GM23248 (cell line): ENCODE measurements at regions not wholly inside any gene's neighbourhood (a gene's known extent, or its start where the extent isn't known, plus 50 kb on each side); places are given as distances from the start of the nearest gene placed in this dataset.

Experiments used
- DNase-seq: peaks from one replicate; pipeline ENCODE4 v3.0.0-alpha.2; 2015
- H2AFZ ChIP-seq: fragments of 200-600 bp; sonication (generic); 2 replicates; pipeline ENCODE4 v1.6.1; 2016; ENCODE audit warnings: antibody characterized with exemption
- H3F3A ChIP-seq: fragments of 200-600 bp; sonication (generic); 2 replicates; pipeline ENCODE4 v1.6.1; 2016; ENCODE audit warnings: mild to moderate bottlenecking, antibody characterized with exemption, mixed run types; ENCODE audit not compliant: insufficient read depth
- H3K27ac ChIP-seq: fragments of 200-600 bp; sonication (generic); 2 replicates; pipeline ENCODE4 v1.5.1; 2016; ENCODE audit warnings: mild to moderate bottlenecking
- H3K27me3 ChIP-seq: fragments of 200-600 bp; sonication (generic); replicated peaks from 2 replicates; pipeline ENCODE4 v1.6.1; 2016; ENCODE audit warnings: mild to moderate bottlenecking; ENCODE audit not compliant: insufficient read depth
- H3K36me3 ChIP-seq: fragments of 200-600 bp; sonication (generic); 2 replicates; pipeline ENCODE4 v1.6.1; 2016; ENCODE audit warnings: low read depth, mild to moderate bottlenecking
- H3K4me1 ChIP-seq: fragments of 200-600 bp; sonication (generic); 2 replicates; pipeline ENCODE4 v1.6.1; 2016; ENCODE audit warnings: mild to moderate bottlenecking; ENCODE audit not compliant: insufficient read depth
- H3K4me2 ChIP-seq: fragments of 200-600 bp; sonication (generic); one replicate; pipeline ENCODE4 v1.6.1; 2016; ENCODE audit warnings: mild to moderate bottlenecking; ENCODE audit not compliant: unreplicated experiment
- H3K4me3 ChIP-seq: fragments of 200-600 bp; sonication (generic); 2 replicates; pipeline ENCODE4 v1.5.1; 2016; ENCODE audit warnings: mild to moderate bottlenecking
- H3K79me2 ChIP-seq: fragments of 200-600 bp; sonication (generic); 2 replicates; pipeline ENCODE4 v1.6.1; 2016; ENCODE audit warnings: mild to moderate bottlenecking; ENCODE audit not compliant: insufficient read depth
- H3K9ac ChIP-seq: fragments of 200-600 bp; sonication (generic); 2 replicates; pipeline ENCODE4 v1.6.1; 2016; ENCODE audit warnings: mild to moderate bottlenecking
- H3K9me2 ChIP-seq: fragments of 200-600 bp; sonication (generic); 2 replicates; pipeline ENCODE4 v1.6.1; 2016; ENCODE audit warnings: mixed run types, mild to moderate bottlenecking, moderate library complexity; ENCODE audit not compliant: insufficient read depth
- H3K9me3 ChIP-seq: fragments of 200-600 bp; sonication (generic); one replicate; pipeline ENCODE4 v1.6.1; 2017; ENCODE audit warnings: low read depth
- H4K20me1 ChIP-seq: fragments of 200-600 bp; sonication (generic); 2 replicates; pipeline ENCODE4 v1.6.0; 2016; ENCODE audit not compliant: insufficient read depth
- EZH2 ChIP-seq: fragments of 200-600 bp; sonication (generic); IDR thresholded peaks from 2 replicates; pipeline ENCODE4 v1.6.1; 2018; ENCODE audit warnings: antibody characterized with exemption, mild to moderate bottlenecking; ENCODE audit not compliant: insufficient read depth, poor library complexity, severe bottlenecking
- EZH2phosphoT487 ChIP-seq: fragments of 200-600 bp; sonication (generic); IDR thresholded peaks from 2 replicates; pipeline ENCODE4 v1.6.1; 2018; ENCODE audit warnings: antibody characterized with exemption, moderate library complexity, mild to moderate bottlenecking, low read depth; ENCODE audit not compliant: insufficient read depth
- WGBS, 2 experiments: methylation state at CpG; one replicate each; pipeline ENCODE4 v1.1.6; 2015 to 2017; ENCODE audit warnings: low lambda C conversion rate in 2 of 2, low coverage in 1 of 2; ENCODE audit errors: missing lambda C conversion rate in 2 of 2; 5-methylcytosine and 5-hydroxymethylcytosine counted together
- in situ Hi-C: fragments of 300-500 bp; cut with MboI; formaldehyde crosslinking; loops from 2 replicates; pipeline ENCODE4 v1.15.0; 2020

GRCh38 chr9:18109675-18110074 lies 364.3 kb upstream of the ADAMTSL1 start:
- peaks cover 4% of the 10 kb centered on the region; the same call in 1 of the 2 replicates for H3K27me3 ChIP-seq
- H3K9ac ChIP-seq, result no peak overlapping the region
- H3F3A ChIP-seq, result no peaks in the 10 kb centered on the region
- 12 to 18% methylated on average over 4 of the region's 4 CpGs for WGBS, 2 experiments
- no peaks in the 10 kb centered on the region for H3K9me3 ChIP-seq
- no peak overlapping the region for H3K4me3 ChIP-seq
- no peaks in the 10 kb centered on the region for H3K79me2 ChIP-seq
- TF ChIP-seq EZH2, result no peak
- no peak for TF ChIP-seq EZH2phosphoT487
- H4K20me1 ChIP-seq, result no peaks in the 10 kb centered on the region
- H3K27ac ChIP-seq, result no peak overlapping the region
- H2AFZ ChIP-seq, result no peak overlapping the region
- DNase-seq, result no peak
- H3K36me3 ChIP-seq, result no peaks in the 10 kb centered on the region
- in situ Hi-C loops, result loop anchor here (10.0 kb wide), 1 partner anchor 65 kb away; no protein-coding TSS in a partner anchor
- no peaks in the 10 kb centered on the region for H3K4me1 ChIP-seq
- H3K9me2 ChIP-seq, result no peaks in the 10 kb centered on the region
- no peak overlapping the region for H3K4me2 ChIP-seq

- H3K79me2 ChIP-seq, result no peaks in the 10 kb centered on the region
These were observed 362.8 kb upstream of the ADAMTSL1 start for GRCh38 chr9:18111146-18111545.

DNA sequence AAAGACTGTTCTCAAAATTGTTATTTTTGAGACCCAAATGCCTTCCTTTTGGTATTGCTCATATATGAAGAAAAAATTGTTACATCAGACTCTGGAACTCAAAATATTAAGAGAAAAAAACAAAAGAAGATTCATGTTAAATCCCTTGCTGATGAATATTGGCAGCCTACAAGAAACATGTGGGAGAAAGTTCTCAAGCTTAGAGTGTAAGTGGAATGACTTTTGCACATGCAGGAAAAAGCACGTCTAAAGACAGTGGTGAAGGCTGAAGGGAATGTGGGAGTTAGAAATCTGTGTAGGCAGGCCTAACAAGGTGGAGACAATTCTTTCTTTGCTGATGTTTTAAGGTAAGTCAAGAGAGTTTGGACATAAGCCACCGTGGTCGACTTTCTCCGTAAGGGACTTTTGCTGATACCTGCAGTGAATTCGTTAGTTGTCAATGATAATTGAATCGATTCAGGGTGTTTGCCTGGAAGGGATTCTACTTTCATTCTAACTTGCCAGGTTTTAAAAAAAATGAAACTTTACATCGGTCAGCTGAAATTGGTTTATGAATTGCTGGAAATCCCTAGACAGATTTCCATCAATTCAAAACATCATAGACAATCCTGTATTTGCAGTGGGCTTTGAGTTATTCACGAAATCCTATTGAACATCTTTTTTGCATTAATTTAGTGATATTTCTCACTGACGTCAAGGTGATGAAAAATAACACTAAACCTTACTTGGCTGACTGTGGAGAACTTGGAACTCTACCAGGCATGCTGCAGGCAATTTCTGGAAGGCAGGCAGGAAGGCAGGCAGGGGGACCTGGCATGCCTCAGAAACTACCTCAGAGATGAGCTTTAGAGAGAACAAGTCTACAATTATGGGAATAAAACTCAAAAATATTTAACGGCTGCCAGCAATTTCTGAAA lies 359.1 kb upstream of the ADAMTSL1 start:
- Histone ChIP-seq H3K4me1 (no peaks in the 10 kb centered on the region), H3K9me2 (no peaks in the 10 kb centered on the region), H3K4me3 (no peak overlapping the region), H3K4me2 (no peak overlapping the region), H3K27ac (no peak overlapping the region), H3F3A (no peaks in the 10 kb centered on the region), H3K27me3 (peaks cover 5% of the 10 kb centered on the region; the same call in 1 of the 2 replicates), H2AFZ (no peak overlapping the region), H4K20me1 (no peaks in the 10 kb centered on the region), H3K9ac (no peak overlapping the region), H3K79me2 (no peaks in the 10 kb centered on the region), H3K36me3 (no peaks in the 10 kb centered on the region), H3K9me3 (no peaks in the 10 kb centered on the region)
- DNase-seq, result peak; percentile 4
- 16 to 20% methylated on average over 10 of the region's 10 CpGs for WGBS, 2 experiments
- TF ChIP-seq EZH2phosphoT487 (no peak), EZH2 (no peak)
- in situ Hi-C loops, result no loop called here

More at GRCh38 chr9:18111146-18111545, 362.8 kb upstream of the ADAMTSL1 start:
- no peak overlapping the region for H3K27ac ChIP-seq
- H3F3A ChIP-seq, result no peaks in the 10 kb centered on the region
- H3K9me2 ChIP-seq, result no peaks in the 10 kb centered on the region
- no peaks in the 10 kb centered on the region for H3K36me3 ChIP-seq
- no peaks in the 10 kb centered on the region for H3K4me1 ChIP-seq
- TF ChIP-seq EZH2, result no peak
- no peak for TF ChIP-seq EZH2phosphoT487
- no peaks in the 10 kb centered on the region for H4K20me1 ChIP-seq
- peaks cover 4% of the 10 kb centered on the region; the same call in 1 of the 2 replicates for H3K27me3 ChIP-seq
- H3K9me3 ChIP-seq, result no peaks in the 10 kb centered on the region
- no peak overlapping the region for H2AFZ ChIP-seq
- no peak overlapping the region for H3K4me2 ChIP-seq
- no peak for DNase-seq
- in situ Hi-C loops, result no loop called here
- no peak overlapping the region for H3K9ac ChIP-seq
- no peak overlapping the region for H3K4me3 ChIP-seq

DNA sequence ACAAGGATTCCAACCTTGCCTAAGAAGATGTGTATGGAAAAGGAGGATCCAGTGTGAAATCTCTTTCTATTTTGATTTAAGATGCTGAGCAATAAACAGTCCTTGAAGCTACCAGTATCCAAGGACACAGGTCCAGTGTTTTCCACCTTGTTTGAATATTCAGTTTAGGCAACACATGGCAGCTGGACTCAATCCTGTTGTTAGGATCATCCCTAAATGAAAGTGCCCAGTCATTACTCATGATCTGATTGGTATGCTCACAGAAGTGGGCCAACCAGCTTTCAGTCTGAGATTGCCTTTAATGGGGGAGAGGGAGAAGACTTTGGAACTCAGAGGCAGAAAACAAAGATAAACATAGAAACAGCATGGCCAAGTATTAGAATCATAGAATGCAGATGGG lies 355.7 kb upstream of the ADAMTSL1 start:
- in situ Hi-C loops, result no loop called here
- TF ChIP-seq EZH2phosphoT487 (no peak), EZH2 (no peak)
- H3K9ac ChIP-seq, result no peak overlapping the region
- no peaks in the 10 kb centered on the region for H3K4me1 ChIP-seq
- no peak overlapping the region for H3K27ac ChIP-seq
- H2AFZ ChIP-seq, result no peak overlapping the region
- no peak overlapping the region for H3K4me2 ChIP-seq
- DNase-seq, result no peak
- 0 out of 2 replicates have a peak, but pooled peaks cover 5% of the 10 kb centered on the region for H3K27me3 ChIP-seq
- H3K9me3 ChIP-seq, result no peaks in the 10 kb centered on the region
- no peaks in the 10 kb centered on the region for H3K79me2 ChIP-seq
- H3K4me3 ChIP-seq, result no peak overlapping the region
- no peaks in the 10 kb centered on the region for H3F3A ChIP-seq
- no peaks in the 10 kb centered on the region for H3K9me2 ChIP-seq
- no peaks in the 10 kb centered on the region for H3K36me3 ChIP-seq
- H4K20me1 ChIP-seq, result no peaks in the 10 kb centered on the region
